ENCODE measurements at regions not wholly inside any gene's neighbourhood (a gene's known extent, or its start where the extent isn't known, plus 50 kb on each side); places are given as distances from the start of the nearest gene placed in this dataset.

DNA sequence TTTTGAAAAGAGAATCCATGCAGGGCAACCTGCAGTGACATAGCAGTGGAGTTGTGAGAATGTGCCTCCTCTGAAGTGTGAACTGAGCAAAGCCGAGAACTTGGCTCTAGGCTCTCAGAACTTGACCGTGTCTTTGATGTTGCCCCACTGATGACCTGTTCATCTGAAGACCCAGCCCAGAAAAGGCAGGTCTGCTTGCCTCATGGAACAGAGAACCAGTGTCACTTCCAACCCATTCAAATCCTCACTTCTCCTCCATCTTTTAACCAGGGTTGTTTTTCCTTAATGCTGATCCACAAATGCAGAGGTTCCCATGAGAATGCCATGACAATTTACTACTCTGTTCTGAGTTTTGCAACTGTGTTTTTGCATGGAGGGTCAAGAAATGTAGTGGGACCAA, 155.4 kb downstream of the MED10 start:
- TF ChIP-seq POLR2A (IDR thresholded peaks at IDR 0.05) (no peak), CTCF (IDR thresholded peaks at IDR 0.05) (no peak)
- WGBS, 2 donors = 96% methylated on average over 2 of the region's 2 CpGs
- Histone ChIP-seq H3K27ac (no peak overlapping the region), H3K36me3 (ENCODE audit: low read depth, missing control alignments) (no peaks in the 10 kb centered on the region), H3K9me3 (no peaks in the 10 kb centered on the region), H3K4me1 (no peaks in the 10 kb centered on the region), H3K27me3 (no peaks in the 10 kb centered on the region), H3K4me3 (no peak overlapping the region)
- no peak for DNase-seq
- intact Hi-C loops (cut with DNase I; ENCODE audit: low total_unique reads) = no loop called here

DNA sequence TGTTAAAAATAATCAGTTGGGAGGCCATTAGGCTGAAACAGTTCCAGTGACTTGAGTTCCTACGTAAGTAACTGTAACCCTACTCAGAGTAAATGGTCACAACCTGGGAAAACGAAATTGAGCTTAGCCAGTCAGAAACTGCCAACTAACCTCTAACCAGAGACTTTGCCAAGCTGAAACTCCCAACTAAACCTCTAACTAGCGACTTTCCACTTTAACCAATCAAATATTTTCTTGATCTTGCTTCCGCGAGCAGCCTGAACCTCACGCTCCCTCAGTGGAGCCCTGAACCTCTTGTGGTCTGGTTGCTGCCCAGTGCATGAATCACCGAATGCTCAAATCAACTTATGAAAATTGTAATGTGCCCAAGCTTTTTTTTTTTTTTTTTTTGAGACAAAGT, 156.2 kb downstream of the MED10 start:
- H3K4me1 ChIP-seq = no peaks in the 10 kb centered on the region
- H3K27me3 ChIP-seq = no peaks in the 10 kb centered on the region
- TF ChIP-seq POLR2A (IDR thresholded peaks at IDR 0.05) (no peak), CTCF (IDR thresholded peaks at IDR 0.05) (no peak)
- no peak for DNase-seq
- H3K27ac ChIP-seq = no peak overlapping the region
- 81 to 83% methylated on average over 7 of the region's 7 CpGs for WGBS, 2 donors
- intact Hi-C loops (cut with DNase I; ENCODE audit: low total_unique reads) = no loop called here
- no peaks in the 10 kb centered on the region for H3K9me3 ChIP-seq
- no peak overlapping the region for H3K4me3 ChIP-seq
- H3K36me3 ChIP-seq (ENCODE audit: low read depth, missing control alignments) = no peaks in the 10 kb centered on the region

- intact Hi-C loops (cut with DNase I; ENCODE audit: low total_unique reads) = no loop called here
- H3K4me3 ChIP-seq = no peak overlapping the region
These were observed 157.2 kb downstream of the MED10 start for GRCh38 chr5:6221141-6221626.

GRCh38 chr5:6220346-6221088, 157.8 kb downstream of the MED10 start:
- no peaks in the 10 kb centered on the region for H3K27me3 ChIP-seq
- intact Hi-C loops (cut with DNase I; ENCODE audit: low total_unique reads) = no loop called here
- H3K27ac ChIP-seq = no peak overlapping the region
- no peaks in the 10 kb centered on the region for H3K4me1 ChIP-seq
- WGBS, 2 donors = 43 to 59% methylated on average over 11 to 13 of the region's 15 CpGs
- H3K4me3 ChIP-seq = no peak overlapping the region
- no peak for DNase-seq
- TF ChIP-seq CTCF (IDR thresholded peaks at IDR 0.05) (no peak), POLR2A (IDR thresholded peaks at IDR 0.05) (no peak)
- H3K36me3 ChIP-seq (ENCODE audit: low read depth, missing control alignments) = no peaks in the 10 kb centered on the region
- H3K9me3 ChIP-seq = no peaks in the 10 kb centered on the region

More at GRCh38 chr5:6221141-6221626, 157.2 kb downstream of the MED10 start:
- Histone ChIP-seq H3K27ac (no peak overlapping the region), H3K4me1 (no peaks in the 10 kb centered on the region), H3K36me3 (ENCODE audit: low read depth, missing control alignments) (no peaks in the 10 kb centered on the region), H3K27me3 (no peaks in the 10 kb centered on the region), H3K9me3 (no peaks in the 10 kb centered on the region)
- TF ChIP-seq CTCF (IDR thresholded peaks at IDR 0.05) (no peak), POLR2A (IDR thresholded peaks at IDR 0.05) (no peak)
- WGBS, 2 donors = 96 to 100% methylated on average over 6 of the region's 6 CpGs
- no peak for DNase-seq

DNA sequence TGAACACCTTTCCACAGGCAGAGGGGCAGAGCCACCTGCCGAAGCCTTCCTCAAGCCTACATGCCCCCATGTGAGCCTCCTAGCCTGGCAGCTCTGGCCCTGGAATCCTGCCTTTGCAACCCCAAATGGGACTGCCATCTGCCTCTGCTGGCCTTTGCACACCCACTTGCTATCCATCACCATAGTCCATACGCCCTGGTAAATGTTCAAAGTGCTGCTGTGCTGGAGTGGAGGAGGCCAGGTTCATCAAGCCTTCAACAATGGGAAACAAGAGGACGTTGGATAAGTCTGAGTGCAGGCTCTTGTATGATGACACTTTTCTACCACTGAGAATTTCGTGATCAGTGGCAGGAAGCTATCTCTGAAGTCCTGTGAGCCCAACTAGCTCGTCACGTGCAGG, 159.8 kb downstream of the MED10 start:
- TF ChIP-seq POLR2A (IDR thresholded peaks at IDR 0.05) = no peak
- no peak for TF ChIP-seq CTCF (IDR thresholded peaks at IDR 0.05)
- intact Hi-C loops (cut with DNase I; ENCODE audit: low total_unique reads) = no loop called here
- no peak for DNase-seq
- no peaks in the 10 kb centered on the region for H3K9me3 ChIP-seq
- 84 to 85% methylated on average over 6 of the region's 6 CpGs for WGBS, 2 donors
- H3K4me3 ChIP-seq = no peak overlapping the region
- H3K36me3 ChIP-seq (ENCODE audit: low read depth, missing control alignments) = no peaks in the 10 kb centered on the region
- H3K4me1 ChIP-seq = no peaks in the 10 kb centered on the region
- H3K27ac ChIP-seq = no peak overlapping the region
- no peaks in the 10 kb centered on the region for H3K27me3 ChIP-seq
